HG03103 (cell line): ENCODE measurements at regions not wholly inside any gene's neighbourhood (a gene's known extent, or its start where the extent isn't known, plus 50 kb on each side); places are given as distances from the start of the nearest gene placed in this dataset.

Source experiments
- ATAC-seq: cut with Tn5 transposase; IDR thresholded peaks from one replicate; pipeline ENCODE4 v1.9.1; 2021; ENCODE audit warnings: low read depth; ENCODE audit not compliant: unreplicated experiment

DNA sequence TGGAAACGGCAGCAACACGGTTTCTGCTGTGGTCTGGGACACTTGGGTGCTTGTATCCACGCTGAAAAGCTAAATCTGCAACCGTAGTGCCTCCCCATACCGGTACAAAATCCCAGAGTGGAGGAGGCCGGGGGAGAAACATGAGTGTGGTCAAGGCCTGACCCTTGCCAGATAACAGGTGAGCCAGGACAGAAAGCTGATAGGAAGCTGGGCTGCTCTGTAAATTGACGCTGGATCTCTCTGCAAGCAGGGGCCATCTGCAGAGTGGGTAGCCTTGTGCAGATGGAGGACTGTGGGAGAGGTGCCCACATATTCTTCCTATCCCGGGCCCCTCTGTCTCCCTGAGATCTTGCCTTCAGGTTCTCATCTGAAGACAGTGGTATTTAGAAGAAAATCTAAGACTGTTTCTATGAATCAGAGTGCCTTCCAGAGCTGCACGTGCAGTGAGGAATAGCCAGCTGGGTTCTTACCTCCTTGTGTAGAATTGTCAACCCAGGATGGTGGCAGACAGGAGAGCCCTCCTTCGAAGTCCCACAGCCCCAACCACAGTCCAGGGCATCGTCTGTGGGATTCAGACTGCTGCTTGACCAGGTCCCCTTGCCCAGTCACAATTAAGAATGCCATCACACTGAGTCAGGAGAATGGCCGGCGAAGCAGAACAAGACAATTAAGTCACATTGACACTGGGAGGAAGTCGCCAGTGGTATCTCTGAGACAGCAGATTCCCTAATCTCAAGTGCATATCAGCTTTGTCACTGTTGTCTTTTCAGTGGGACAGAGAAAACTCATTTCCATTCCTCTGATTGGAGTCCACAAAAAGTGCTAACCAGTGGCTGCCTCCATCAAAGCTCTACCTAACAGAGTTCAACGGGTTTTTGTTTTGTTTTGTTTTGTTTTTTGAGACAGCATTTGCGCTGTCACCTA is 100.0 kb upstream of the RIPOR2 start:
- no peak for ATAC-seq

- ATAC-seq = no peak
These were observed 100.7 kb upstream of the RIPOR2 start for GRCh38 chr6:25036461-25036860.

DNA sequence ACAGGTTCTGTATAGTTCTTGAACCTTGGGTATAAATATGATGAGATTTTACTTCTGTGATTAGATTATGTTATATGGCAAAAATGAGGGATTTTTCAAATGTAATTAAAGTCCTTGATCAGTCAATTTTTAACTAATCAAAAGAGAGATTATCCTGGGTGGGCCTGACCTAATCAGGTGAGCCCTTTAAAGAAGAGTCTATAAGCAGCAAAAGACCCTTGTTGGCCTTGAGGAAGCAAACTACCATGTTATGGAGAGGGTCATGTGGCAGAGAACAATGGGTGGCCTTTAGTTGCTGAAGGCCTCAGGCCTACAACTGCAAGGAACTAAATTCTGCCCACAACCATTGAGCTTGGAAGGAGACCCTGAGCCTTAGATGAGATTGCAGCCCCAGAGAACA is 102.5 kb upstream of the RIPOR2 start:
- ATAC-seq = no peak

DNA sequence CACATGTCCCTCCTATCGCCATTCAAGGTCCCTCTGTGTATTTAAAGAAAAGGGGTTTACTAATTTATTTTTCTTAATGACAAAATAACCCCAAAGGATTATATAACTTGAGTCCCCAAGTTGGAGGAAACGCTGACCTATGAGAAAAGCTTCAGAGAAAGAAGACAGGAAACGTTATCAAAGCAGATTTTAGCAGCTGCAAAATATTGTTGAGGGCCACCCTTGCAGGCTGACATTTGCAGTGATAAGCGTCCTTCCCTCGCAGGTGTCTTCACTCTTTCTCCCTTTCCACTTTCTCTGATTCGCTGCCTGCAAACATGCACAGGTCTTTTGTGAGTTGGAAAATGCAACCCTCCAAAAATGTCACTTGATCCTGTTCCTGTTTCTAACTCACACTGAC is 103.2 kb upstream of the RIPOR2 start:
- ATAC-seq = no peak

DNA sequence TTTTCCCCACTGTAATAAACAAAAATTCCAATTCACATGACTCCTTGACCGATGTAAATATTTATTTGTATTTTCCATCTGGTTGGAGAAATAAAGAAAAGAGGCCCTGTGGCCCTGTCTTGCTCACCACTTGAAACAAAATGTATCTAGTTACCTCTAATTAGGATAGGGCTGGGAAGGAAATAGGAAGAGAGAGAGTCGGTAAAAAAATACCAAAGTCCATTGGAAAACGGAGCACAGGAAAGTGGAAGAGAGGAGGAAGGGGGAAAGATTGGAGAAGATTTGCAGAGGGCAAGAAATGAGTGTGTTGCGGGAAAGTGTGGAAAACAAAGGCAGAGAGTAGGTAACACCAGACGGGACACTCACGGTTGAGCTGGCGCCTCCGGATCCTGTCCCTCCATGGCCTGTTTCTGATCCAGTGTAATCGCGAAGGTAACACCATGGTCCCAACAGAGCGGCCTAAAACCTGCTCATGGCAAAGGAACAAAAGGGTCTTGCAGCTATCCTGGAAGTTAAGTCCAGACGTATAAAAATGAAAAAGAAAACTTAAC is 105.8 kb upstream of the RIPOR2 start:
- no peak for ATAC-seq

GRCh38 chr6:25042036-25042521 is 106.3 kb upstream of the RIPOR2 start:
- no peak for ATAC-seq

- no peak for ATAC-seq
These were observed 106.8 kb upstream of the RIPOR2 start for GRCh38 chr6:25042536-25042935.

DNA sequence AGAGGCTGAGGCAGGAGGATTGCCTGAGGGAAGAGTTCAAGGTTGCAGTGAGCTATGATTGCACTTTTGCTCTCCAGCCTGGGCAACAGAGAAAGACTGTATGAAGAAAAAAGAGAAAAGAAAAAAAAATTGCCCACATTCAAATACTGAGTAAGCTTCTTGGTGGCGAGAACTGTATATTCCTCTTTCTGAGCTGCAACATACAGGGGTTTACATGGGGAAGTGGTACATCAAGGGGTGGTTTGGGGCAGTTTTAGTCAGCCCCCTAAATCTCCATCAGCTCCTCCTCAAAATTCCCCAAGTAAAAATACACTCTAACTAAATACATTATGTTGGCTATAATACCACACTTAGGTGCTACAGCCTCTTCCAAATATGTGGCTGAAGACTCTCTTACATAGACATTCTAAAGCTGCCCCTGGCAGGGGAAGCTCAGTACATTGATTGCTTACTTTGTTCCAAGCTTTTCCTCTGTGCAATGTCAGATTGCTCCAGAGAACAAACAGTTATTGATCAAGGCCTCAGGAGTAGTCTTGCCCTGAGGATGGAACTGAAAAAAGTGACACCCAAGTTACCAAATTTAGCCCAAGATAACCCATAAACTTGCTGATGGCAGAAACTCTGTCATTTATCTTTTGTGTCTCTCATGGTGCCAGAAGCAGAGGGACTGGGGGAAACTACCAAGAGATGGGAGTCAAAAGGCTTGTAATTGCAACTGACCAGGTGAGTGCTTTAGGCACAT is 107.4 kb upstream of the RIPOR2 start:
- no peak for ATAC-seq

DNA sequence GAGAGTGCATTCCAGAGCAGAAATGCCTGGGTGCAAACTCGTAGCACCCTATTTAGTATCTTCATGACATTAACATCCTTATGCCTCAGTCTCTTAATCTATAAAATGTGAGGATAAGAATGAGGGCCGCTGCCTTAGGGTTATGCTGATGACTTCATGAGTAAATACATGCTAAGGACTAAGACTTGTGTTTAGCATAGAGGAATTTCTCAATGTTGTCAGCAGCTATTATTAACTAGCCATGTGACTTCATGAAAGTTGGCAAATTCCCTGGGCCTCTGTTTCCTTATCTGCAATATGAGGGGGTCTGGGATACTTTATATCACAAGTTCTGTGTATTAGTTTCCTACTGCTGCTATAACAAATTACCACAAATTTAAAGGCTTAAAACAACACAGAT is 108.1 kb upstream of the RIPOR2 start:
- no peak for ATAC-seq

DNA sequence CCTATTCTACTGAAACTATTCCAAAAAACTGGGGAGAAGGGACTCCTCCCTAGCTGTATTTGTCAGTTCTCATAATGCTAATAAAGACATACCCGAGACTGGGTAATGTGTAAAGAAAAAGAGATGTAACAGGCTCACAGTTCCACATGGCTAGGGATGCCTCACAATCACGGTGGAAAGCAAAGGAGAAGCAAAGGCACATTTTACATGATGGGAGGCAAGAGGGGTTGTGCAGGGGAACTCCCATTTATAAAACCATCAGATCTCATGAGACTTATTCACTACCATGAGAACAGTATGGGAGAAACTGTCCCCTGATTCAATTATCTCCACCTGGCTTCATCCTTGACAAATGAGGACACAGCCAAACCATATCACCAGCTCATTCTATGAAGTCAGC is 111.2 kb upstream of the RIPOR2 start:
- ATAC-seq = no peak

DNA sequence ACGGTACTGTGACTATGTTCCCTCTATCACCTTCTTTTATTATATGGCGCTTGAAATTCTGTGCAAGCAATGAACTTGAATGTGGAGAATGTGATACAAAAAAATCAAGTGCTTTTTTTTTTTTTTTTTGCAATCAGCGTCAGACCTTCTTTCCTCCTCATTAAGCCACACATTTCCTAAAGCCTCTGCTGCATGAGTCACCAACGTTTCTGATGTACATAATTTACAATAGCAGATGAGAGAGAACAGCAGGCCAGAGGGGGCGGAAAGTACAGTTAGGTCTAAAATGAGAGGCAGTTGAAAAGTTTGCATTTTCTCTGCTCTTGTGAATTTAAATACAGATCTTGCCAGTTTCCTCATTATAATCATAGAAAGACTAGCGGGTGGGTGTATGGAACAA is 114.6 kb upstream of the RIPOR2 start:
- no peak for ATAC-seq

DNA sequence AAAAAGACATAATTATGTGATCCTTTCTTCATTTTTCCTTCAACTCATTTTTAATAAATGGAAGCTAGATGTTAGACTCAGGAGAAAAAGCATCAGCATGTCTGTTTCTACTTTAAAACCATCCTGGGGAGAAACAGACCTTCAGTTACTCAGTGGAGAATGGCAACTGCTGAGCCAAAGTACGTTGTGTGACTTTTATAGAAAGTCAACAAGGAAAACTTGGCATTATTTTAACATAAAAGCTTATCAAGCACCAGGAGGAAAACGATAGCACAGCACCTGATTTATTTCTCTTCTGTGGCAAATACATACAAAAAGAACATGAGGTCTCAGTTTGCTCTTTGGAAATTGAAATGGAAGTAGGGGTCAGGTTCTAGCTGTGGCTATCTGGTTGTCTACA is 115.3 kb upstream of the RIPOR2 start:
- ATAC-seq = no peak

DNA sequence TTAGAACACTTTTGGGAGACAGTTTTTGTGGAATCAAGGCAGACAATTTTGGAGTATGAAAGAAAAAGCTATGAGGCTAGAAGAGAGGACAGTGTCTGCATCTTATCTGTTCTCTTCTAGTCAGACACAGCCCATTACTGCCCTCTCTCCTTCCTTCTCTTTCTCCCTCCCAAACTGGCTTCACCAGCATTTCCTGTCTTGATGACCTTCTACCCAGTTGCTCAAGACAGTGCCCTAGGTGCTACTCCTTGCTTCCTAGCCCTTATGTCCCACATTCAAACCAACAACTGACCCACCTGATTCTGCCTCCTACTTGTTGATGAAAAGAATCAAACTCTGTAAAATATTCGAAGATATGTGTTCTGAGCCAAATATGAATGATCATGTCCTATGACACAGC is 116.4 kb upstream of the RIPOR2 start:
- no peak for ATAC-seq

DNA sequence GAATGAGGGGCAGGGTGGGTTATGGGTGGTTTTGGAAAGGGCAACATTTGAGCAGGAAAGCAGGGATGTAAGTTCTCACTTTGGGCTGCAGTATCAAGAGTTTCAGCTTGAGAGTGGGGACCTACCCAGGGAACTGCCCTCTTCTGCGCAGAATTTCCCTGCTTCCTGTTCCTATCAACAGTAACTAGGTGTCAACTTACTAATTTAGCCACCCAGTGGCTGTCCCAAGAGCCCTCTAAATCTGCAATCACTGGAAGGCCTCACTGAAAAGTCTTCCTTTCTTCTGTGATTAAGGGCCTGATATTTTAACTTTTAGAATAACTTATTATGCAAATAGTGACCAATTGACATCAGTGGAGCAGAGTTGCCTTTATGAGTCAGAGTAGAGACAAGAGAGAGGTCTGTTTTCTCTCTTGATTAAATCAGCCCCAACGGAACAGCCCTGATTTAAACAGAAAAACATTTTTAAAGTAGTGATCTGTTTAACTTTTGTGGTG is 118.2 kb upstream of the RIPOR2 start:
- ATAC-seq = peak; percentile 58

- no peak for ATAC-seq
These were observed 118.7 kb upstream of the RIPOR2 start for GRCh38 chr6:25054469-25054868.

GRCh38 chr6:25056130-25056529 is 120.4 kb upstream of the RIPOR2 start:
- ATAC-seq = peak; percentile 62

GRCh38 chr6:25057111-25057905 is 121.5 kb upstream of the RIPOR2 start:
- no peak for ATAC-seq

DNA sequence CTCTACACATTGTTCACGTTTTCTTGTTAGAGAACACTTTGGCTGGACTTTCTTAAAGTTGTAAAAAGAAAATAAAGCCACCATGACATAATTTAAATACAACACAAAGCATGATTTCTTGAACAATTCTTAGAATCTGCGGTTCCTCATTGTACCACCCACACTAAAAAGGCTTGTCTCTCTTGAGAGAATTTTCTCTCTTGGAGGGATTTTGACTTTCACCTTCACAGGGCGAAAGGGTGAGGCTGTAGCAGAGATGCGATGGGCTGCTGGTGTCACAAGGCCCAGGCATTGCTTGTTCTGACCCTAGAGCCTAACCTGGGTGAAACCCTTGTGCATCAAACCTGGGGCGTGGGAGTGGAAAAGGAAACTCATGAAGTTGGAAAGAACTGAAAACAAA is 122.7 kb upstream of the RIPOR2 start:
- no peak for ATAC-seq

- no peak for ATAC-seq
These were observed 123.2 kb upstream of the RIPOR2 start for GRCh38 chr6:25058941-25059340.

DNA sequence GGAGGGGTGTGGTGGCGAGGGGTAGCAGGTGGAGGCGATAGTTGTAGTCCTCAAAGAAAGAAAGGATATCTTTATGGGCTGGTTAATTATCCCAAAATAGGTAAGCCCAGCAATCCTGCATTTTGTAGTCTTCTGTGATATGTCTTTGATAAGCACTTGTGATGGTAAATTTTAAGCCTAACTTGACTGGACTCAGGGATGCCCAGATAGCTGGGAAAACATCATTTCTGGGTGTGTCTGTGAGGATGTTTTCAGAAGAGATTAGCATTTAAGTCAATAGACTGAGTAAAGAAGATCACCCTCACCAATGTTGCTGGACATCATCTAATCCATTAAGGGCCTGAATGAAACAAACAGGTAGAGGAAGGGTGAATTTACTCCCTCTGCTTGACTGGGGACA is 124.8 kb upstream of the RIPOR2 start:
- no peak for ATAC-seq
